ENCODE measurements at regions not wholly inside any gene's neighbourhood (a gene's known extent, or its start where the extent isn't known, plus 50 kb on each side); places are given as distances from the start of the nearest gene placed in this dataset.
"Not testable (repeated sequence)": the region's sequence is repeated elsewhere in the genome, so short reads cannot be mapped to it uniquely, and the experiment has no call there.

GRCh38 chr1:121471523-121471922 is 286.7 kb downstream of the SRGAP2C start:
- DNase-seq: no peak
- Histone ChIP-seq H3K36me3 (no peaks in the 10 kb centered on the region), H3K4me1 (no peaks in the 10 kb centered on the region), H3K4me3 (no peak overlapping the region), H3K27ac (no peak overlapping the region), H3K9me3 (no peaks in the 10 kb centered on the region), H3K27me3 (no peaks in the 10 kb centered on the region)
- intact Hi-C loops (cut with DNase I; ENCODE audit: low total_unique reads): no loop called here
- TF ChIP-seq CTCF (IDR thresholded peaks at IDR 0.05) (no peak), POLR2A (IDR thresholded peaks at IDR 0.05) (no peak)

- Histone ChIP-seq H3K4me3 (no peak overlapping the region), H3K27ac (no peak overlapping the region), H3K4me1 (no peaks in the 10 kb centered on the region), H3K36me3 (no peaks in the 10 kb centered on the region), H3K27me3 (no peaks in the 10 kb centered on the region), H3K9me3 (no peaks in the 10 kb centered on the region)
- DNase-seq: no peak
- intact Hi-C loops (cut with DNase I; ENCODE audit: low total_unique reads): no loop called here
- TF ChIP-seq CTCF (IDR thresholded peaks at IDR 0.05) (no peak), POLR2A (IDR thresholded peaks at IDR 0.05) (no peak)
These were observed 287.2 kb downstream of the SRGAP2C start for GRCh38 chr1:121472017-121472416.

GRCh38 chr1:121483234-121483633 is 298.5 kb downstream of the SRGAP2C start:
- Histone ChIP-seq H3K27ac (no peak overlapping the region), H3K36me3 (no peaks in the 10 kb centered on the region), H3K27me3 (no peaks in the 10 kb centered on the region), H3K4me1 (no peaks in the 10 kb centered on the region), H3K9me3 (no peaks in the 10 kb centered on the region), H3K4me3 (no peak overlapping the region)
- TF ChIP-seq POLR2A (IDR thresholded peaks at IDR 0.05) (no peak), CTCF (IDR thresholded peaks at IDR 0.05) (no peak)
- intact Hi-C loops (cut with DNase I; ENCODE audit: low total_unique reads): no loop called here
- DNase-seq: no peak

GRCh38 chr1:121483961-121484424 is 299.2 kb downstream of the SRGAP2C start:
- no peak for DNase-seq
- Histone ChIP-seq H3K27ac (no peak overlapping the region), H3K4me1 (no peaks in the 10 kb centered on the region), H3K9me3 (no peaks in the 10 kb centered on the region), H3K4me3 (no peak overlapping the region), H3K27me3 (no peaks in the 10 kb centered on the region), H3K36me3 (no peaks in the 10 kb centered on the region)
- no peak for TF ChIP-seq POLR2A (IDR thresholded peaks at IDR 0.05)
- TF ChIP-seq CTCF (IDR thresholded peaks at IDR 0.05): no peak
- intact Hi-C loops (cut with DNase I; ENCODE audit: low total_unique reads): no loop called here

GRCh38 chr1:121494796-121495195 is 310.0 kb downstream of the SRGAP2C start:
- H3K36me3 ChIP-seq; H3K9me3 ChIP-seq; H3K27me3 ChIP-seq; H3K4me3 ChIP-seq; H3K27ac ChIP-seq; DNase-seq; H3K4me1 ChIP-seq; intact Hi-C loops (cut with DNase I; ENCODE audit: low total_unique reads): not testable (repeated sequence)

- intact Hi-C loops (cut with DNase I; ENCODE audit: low total_unique reads); H3K27ac ChIP-seq; H3K9me3 ChIP-seq; H3K4me1 ChIP-seq; H3K27me3 ChIP-seq; DNase-seq; H3K4me3 ChIP-seq; H3K36me3 ChIP-seq: not testable (repeated sequence)
These were observed 326.7 kb downstream of the SRGAP2C start for GRCh38 chr1:121511455-121511854.

- H3K4me1 ChIP-seq; H3K27me3 ChIP-seq; DNase-seq; H3K27ac ChIP-seq; H3K9me3 ChIP-seq; H3K4me3 ChIP-seq; H3K36me3 ChIP-seq; intact Hi-C loops (cut with DNase I; ENCODE audit: low total_unique reads): not testable (repeated sequence)
These were observed 327.1 kb downstream of the SRGAP2C start for GRCh38 chr1:121511876-121512275.

Data from uterus (tissue), 3 donors.